NT2/D1 (cell line): ENCODE measurements at regions not wholly inside any gene's neighbourhood (a gene's known extent, or its start where the extent isn't known, plus 50 kb on each side); places are given as distances from the start of the nearest gene placed in this dataset.

Experiments used
- YY1 ChIP-seq: IDR thresholded peaks from 2 replicates; pipeline ENCODE4 v1.6.1; 2011; ENCODE audit not compliant: insufficient read length, insufficient read depth
- ZNF274 ChIP-seq: IDR thresholded peaks from 2 replicates; pipeline ENCODE4 v1.6.1; 2011; ENCODE audit warnings: mild to moderate bottlenecking, low read depth, low read length

GRCh38 chr7:15747712-15748111, 61.2 kb upstream of the MEOX2 start:
- no peak for TF ChIP-seq YY1
- TF ChIP-seq ZNF274 = no peak
